Sigmoid colon (tissue), 4 donors: ENCODE measurements at regions not wholly inside any gene's neighbourhood (a gene's known extent, or its start where the extent isn't known, plus 50 kb on each side); places are given as distances from the start of the nearest gene placed in this dataset.

Experiments
- CTCF ChIP-seq, 4 experiments: fragments of 450-650 bp in 3 of 4; fragments of 200-600 bp in 1 of 4; IDR thresholded peaks; one replicate each; pipeline ENCODE4 v1.5.1; 2016 to 2019; ENCODE audit warnings: antibody characterized with exemption in 4 of 4, mild to moderate bottlenecking in 3 of 4, moderate library complexity in 2 of 4
- EP300 ChIP-seq, 4 donors: sonication (generic); formaldehyde crosslinking; IDR thresholded peaks; one replicate each; pipeline ENCODE4 v1.6.1; 2017; ENCODE audit warnings: antibody characterized with exemption in 4 of 4
- POLR2A ChIP-seq, 2 donors: fragments of 450-650 bp; IDR thresholded peaks; one replicate each; pipeline ENCODE4 v1.6.1; 2016; ENCODE audit warnings: antibody characterized with exemption in 2 of 2, mild to moderate bottlenecking in 2 of 2, moderate library complexity in 2 of 2
- POLR2AphosphoS5 ChIP-seq, 4 donors: sonication (generic); formaldehyde crosslinking; IDR thresholded peaks; one replicate each; pipeline ENCODE4 v1.6.1; 2017; ENCODE audit warnings: antibody characterized with exemption in 4 of 4

GRCh38 chr15:62855085-62855476 lies 187.5 kb upstream of the TPM1 start:
- TF ChIP-seq POLR2A (IDR thresholded peaks at IDR 0.05) (no peak), EP300 (IDR thresholded peaks at IDR 0.05) (no peak), CTCF (IDR thresholded peaks at IDR 0.05) (no peak), POLR2AphosphoS5 (IDR thresholded peaks at IDR 0.05) (no peak)
